ENCODE measurements at regions not wholly inside any gene's neighbourhood (a gene's known extent, or its start where the extent isn't known, plus 50 kb on each side); places are given as distances from the start of the nearest gene placed in this dataset.
"Not testable (repeated sequence)": the region's sequence is repeated elsewhere in the genome, so short reads cannot be mapped to it uniquely, and the experiment has no call there.

DNA sequence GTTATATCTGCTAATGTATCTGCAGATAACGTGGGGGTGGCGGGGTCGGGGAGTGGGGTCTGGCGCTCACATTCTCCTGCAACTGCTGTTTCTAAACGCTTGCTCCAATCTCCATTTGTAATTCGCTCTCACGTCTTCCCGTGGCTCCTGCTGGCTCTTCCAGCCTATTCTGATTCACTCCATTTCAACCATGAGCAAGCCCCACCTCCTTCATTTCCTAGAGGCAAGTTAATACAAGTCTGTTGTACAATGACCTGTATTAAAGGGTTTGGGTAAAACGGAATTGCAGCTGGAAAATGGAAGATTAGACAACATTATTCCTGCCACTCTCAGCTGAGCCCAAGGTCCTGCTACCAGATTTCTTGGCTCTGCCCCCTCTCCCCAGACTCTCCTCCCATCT is 132.3 kb downstream of the CSNK2A3 start:
- DNase-seq, result no peak

DNA sequence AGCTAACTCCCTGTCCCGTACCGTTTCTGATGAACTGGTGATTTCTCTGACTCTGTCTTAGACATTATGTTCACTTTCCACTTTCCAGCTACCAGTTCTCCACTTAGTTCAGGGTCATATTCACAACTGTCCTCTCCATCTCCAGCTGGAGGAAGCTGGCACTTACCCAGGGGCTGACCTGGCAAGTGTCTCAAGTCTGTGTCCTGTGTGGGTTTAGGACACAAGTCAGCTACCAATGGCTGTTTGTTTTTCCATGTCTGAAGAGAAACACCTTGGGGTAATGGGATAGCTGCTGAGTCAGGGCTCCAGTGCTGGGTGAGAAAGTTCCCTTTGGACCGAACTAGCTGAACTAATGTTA is 134.4 kb downstream of the CSNK2A3 start:
- DNase-seq, result no peak

DNA sequence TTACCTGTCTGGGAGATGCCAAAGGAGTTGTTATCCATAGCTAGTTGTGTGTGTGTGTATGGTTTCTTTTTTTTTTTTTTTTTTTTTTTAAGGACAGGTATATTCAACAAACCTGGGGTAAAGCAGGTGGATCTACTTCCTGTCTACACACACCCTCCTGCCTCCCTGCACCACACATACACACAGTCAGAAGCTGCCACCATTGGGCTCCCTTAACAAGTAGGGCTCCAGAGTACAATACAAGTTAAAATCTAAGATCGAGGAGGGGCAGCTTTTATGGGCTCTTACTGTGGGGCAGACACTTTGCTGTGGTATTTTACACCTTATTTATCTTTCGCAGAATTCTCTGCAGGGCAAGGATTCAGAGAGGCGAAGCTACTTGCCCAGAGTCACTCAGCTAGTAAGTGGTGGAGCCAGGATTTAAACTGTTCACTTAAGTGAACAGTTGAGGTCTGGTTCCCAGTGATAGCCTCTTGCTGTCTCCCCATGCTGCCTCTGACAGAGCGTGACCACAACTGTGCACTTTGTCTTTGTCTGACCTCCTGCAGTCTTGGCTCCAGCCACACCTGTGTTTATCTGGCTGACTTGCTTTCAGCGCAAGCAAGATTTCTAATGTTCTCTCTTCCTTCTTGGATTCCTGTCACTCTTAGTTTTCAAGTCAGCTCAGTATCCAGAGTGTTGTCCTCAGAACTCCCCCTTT is 135.0 kb downstream of the CSNK2A3 start:
- DNase-seq, result no peak

DNA sequence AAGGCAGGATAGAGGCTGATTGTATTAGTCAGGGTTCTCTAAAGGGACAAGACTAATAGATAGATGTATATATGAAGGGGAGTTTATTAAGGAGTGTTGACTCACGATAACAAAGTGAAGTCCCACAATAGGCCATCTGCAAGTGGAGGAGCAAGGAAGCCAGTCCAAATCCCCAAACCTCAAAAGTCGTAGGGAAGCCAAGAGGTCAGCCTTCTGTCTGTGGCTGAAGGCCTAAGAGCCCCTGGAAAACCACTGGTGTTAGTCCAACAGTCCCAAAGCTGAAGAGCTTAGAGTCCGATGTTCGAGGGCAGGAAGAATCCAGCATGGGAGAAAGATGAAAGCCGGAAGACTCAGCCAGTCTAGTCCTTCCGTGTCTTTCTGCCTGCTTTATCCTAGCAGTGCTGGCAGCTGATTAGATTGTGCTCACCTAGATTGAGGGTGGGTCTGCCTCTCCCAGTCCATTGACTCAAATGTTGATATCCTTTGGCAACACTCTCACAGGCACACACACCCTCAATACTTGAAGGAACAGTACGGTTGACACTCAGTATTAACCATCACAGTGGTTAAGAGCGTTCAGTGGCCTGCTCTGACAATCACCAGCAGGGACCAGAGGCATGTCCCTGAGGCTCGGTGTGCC is 135.6 kb downstream of the CSNK2A3 start:
- DNase-seq, result no peak

DNA sequence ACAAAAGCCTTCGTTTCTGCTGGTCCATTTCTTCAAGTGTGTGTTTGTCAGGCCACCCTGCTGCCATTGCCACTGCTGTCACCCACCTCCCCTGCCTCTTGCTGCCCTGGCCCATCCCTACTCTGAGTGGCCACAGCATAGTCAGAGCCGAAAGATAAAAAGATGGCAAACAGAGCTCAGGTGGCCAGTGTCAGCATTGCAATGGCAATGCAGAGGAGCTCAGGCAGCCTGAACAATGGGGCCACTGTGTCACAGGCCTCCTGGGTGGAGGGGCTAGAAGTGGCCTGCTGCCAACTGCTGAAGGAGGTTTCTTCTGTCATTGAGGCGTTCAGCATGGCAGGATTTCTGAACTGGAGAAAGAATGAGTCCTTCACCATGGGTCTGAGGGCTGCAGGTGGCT is 137.1 kb downstream of the CSNK2A3 start:
- no peak for DNase-seq

DNA sequence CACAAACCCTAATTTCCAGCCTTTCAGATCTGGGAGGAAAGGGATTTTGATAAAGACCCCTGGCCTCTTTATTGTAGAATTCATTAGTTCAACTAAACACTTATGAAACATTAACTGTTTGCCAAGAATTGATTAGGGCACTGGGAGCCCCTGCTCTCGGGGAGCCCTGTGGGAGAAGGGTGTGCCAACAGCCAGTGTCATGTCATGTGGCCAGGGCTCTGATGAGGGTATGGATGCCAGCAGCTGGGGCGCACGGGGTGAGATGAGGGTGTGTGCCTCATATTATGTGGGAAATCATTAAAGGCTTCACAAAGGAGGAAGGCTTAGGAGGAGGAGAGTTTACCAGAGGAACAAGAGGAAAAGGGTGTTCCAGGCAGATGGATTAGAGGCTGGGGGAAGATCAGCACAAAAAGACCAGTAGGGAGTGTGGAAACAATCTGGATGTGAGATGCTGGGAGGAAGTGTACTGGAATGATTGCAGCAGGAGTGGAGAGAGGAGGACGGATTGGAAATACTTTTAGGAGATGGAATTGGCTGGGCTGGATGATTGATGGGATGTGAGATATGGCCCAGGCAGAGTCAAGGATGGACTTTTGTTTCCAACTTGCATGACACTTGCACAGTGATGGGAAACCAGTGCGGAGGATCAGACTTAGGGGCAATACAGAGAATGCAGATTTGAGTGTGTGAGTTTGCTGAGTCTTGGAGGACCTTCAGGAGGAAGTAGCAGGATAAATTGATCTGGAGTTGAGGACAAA is 137.8 kb downstream of the CSNK2A3 start:
- no peak for DNase-seq

DNA sequence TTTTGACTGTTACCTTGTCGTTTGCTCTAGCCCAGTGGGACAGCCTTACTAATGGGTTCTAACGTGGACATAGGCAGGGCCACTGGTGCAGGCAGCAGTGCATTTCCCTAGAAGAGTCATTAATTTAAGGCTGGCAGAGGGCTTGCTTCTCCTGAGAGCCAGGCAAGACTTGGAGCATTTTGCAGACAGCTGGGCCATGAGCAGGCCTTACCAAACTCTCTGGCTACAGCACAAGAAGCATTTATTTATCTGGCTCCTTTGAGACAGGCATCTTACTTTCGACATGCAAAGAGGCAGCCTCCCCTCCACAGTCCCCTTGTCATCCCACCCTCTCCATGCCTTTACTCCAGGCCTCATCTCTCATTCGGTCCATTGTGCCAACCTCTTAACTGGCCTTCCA is 139.9 kb downstream of the CSNK2A3 start:
- DNase-seq, result no peak

DNA sequence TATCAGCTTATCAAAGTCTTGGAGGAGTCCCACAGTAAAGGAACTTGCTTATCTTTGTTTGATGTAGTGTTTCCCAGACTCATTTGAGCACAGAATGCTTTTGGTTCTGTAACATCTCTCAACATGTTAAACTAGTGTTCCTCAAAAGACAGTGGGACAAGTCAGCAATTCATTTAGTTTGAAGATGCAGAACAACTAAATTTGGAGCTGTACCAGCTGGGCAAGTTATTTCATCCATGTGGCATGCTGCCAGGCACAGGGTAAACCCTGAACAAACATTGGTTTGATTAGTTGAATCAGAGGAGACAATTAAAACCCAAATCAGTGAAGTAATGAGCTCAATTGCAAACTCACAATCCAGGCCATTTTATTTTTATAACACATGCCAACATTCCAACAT is 141.2 kb downstream of the CSNK2A3 start:
- DNase-seq, result no peak

DNA sequence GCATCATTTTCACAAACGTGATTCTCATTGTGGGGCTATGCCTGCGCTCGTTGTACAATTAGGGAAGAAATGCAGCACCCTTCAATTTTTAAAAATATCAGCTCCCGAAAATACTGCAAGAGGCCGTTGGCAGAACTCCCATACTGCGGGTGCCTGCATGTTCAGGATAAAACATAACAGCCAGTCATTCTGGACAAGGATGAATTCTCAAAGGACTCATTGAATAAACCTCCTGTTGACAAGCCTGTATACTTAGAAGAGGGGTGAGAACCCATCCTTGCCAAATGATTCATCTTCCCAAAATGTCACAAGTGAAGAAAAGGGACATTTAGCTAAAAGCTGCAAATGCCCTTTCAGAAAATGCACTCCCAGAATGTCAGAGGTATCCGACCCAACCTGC is 141.9 kb downstream of the CSNK2A3 start:
- DNase-seq, result no peak

DNA sequence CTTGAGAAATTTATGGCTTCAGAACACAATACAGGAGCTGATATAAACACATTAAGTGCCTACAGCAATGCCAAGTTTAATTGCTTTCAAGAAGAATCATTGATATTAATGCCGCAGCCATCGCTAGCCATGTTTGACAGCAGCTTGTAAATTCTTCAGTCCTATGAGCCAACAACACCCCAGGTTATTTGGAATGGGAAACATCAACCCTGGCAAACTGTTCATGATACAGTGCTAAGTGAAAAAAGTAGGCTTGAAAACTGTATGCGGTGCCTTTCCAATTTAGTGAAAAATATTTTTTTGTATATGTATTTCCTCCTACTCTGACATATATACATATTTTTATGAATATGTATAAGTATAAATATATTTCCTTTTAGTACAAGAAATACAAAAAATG is 142.6 kb downstream of the CSNK2A3 start:
- no peak for DNase-seq

DNA sequence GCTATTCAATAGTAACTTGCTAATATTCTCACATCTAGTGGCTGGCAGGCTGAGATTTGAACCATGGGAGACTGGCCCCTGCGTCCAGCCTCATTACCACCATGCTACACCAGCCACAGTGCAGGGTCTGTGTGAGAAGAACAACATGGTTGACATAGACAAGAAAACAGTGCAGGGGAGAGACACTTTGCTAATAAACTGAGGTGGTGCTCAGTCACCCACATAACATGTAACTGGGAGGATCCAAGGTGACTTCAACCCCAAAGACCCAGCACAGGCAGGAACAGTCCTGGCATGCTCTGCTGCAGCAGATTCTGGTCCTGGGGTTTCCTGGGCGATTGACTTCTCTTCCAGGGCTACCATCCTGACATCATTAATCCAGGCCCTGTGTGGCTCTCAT is 143.1 kb downstream of the CSNK2A3 start:
- no peak for DNase-seq

DNA sequence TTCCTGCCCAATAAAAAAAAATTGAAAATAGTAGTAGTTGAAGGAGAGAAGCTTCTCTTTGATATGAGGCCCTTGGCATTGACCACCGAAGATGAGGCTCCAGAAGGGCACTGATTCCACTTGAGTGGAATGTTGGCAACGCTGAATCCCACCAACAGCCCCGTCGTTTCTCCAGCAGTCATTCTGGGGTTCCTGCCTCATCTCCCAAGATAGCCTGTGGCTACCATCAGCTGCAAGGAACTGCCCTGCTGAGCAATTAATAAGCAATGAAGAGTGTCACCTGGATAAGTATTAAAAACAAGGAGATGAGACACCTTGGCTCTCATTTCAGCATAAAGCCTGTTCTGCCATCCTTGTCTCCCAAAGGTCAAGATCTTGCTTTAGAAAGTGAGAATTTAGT is 144.1 kb downstream of the CSNK2A3 start:
- no peak for DNase-seq

DNA sequence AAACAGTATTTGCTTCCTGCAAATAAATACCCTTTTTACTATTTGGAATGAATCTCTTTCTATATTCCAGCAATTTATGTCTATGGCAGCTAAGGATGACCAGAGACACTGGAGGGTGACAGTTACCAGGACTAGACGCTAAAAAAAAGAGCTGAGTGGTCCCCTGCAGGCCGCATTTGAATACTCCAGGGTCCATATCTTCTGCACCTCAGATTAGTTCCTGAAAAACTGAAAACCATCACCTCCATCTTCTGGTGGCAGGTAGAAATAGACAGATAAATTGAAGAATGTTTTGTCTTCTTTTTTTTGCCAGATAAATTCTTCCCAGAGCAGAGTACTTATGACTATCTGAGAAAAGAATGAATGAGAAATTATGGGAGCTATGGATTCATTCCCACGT is 145.6 kb downstream of the CSNK2A3 start:
- DNase-seq, result no peak

DNA sequence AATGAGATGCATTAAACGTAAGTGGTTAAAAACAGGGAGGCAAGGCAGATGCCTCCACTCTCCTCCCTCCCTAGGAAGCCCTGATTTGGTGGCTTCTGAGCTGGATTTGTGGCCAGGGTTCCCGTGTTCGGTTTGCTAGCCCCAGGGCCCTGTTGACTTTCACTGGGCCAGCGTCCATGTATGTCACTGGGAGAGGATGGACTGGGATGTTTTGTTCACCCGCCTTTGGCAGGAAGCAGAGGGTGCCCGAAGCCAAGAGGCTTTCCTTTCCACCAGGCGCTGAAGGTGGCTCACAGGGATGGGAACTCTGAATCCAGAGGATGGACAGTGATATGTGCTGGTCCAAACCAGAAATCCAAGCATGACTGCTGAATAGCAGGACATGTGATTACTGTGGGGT is 146.6 kb downstream of the CSNK2A3 start:
- DNase-seq, result no peak

DNA sequence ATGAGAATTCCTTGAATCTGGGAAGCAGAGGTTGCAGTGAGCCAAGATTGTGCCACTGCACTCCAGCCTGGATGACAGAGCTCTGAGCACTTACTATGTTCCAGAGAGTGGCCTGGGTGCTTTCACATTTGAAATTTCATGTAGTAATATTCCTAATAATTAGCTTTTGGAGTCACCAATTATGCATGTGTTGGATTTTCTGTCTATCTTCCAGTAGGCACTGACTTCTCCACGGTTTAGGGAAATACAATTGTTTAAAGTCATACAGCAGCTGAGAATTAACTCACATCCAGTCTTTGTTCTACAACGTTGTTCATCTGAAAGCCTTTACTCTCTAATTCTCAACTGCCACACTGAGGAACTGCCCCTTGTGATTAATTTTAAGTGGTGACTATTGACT is 150.2 kb downstream of the CSNK2A3 start:
- no peak for DNase-seq

DNA sequence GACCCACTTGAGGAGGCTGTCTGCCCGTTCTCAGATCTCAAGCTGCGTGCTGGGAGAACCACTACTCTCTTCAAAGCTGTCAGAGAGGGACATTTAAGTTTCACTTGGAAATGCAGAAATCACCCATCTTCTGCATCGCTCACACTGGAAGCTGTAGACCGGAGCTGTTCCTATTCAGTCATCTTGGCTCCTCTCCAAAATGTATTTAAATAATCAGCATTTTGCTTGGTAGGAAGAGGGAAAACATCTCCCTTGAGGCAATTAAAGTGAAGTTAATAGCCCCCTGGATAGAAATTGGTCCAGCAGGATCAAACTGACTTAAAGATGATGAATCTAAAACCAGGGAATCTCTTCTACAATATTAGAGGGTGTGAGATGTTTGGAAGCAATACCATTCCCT is 151.7 kb downstream of the CSNK2A3 start:
- DNase-seq, result not testable (repeated sequence)

DNA sequence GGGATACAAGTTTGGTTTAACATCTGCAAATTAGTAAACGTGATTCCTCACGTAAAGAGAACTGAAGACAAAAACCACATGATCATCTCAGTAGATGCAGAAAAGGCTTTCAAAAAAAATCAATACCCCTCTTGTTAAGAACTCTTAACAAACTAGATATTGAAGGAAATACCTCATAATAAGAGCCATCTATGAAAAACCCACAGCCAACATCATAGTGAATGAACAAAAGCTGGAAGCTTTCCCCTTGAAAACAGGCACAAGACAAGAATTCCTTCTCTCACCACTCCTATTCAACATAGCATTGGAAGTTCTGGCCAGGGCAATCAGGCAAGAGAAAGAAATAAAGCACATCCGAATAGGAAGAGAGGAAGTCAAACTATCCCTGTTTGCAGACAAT is 160.5 kb downstream of the CSNK2A3 start:
- no peak for DNase-seq

DNA sequence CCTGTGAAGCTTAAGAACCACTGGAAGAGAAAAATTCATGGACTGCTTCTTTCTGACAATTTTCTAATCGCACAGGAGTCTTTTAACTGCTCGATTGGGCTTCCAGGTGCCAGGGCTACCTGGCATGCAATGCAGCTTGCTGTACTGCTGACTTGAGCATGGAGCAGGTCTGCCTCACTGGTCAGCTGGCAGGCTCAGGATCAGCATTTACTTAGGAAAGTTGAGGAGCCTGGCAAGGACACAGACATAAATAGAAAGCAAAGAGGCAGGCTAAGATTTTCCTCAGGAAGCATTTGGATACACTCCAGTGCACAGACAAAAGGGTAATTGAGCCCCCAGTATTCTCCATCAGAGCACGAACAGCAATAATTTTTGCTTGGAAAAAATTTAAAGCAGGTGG is 163.5 kb downstream of the CSNK2A3 start:
- no peak for DNase-seq

DNA sequence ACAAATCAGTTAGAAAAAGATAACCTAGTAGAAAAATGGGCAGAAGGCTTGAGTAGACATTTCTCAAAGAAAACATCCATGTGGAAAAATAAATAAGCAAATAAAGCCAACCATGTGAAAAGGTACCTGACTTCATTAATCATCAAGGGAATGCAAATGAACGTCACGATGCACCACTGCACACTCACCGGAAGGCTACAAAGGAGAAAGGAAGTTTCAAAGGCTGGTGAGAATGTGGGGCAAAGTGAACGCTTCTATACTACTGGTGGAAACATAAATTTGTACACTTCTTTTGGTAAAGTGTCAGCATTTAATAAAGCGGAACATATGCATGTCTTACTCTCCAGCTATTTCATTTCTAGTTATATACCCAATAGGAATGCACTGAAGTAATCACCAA is 166.8 kb downstream of the CSNK2A3 start:
- DNase-seq, result peak; percentile 43

DNA sequence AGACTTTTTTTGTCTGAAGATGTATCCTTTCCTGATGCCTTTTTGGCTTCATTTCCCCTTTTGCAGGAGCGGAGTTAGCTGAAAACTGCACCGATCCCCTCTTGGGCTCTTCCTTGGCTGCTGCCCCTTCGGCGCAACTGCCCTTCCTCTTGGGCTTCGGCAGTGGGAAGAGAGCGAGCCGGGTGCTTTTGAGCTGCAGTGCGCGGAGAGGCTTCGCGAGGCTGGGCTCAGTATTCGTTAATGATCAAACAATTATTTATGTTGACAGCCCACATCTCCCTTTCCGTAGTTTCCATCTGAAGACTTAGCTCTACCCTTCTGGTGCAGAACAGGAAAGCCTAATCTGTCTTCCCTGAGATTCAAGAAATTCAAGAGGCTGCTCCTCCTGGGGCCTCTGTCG is 170.8 kb downstream of the CSNK2A3 start:
- no peak for DNase-seq

DNA sequence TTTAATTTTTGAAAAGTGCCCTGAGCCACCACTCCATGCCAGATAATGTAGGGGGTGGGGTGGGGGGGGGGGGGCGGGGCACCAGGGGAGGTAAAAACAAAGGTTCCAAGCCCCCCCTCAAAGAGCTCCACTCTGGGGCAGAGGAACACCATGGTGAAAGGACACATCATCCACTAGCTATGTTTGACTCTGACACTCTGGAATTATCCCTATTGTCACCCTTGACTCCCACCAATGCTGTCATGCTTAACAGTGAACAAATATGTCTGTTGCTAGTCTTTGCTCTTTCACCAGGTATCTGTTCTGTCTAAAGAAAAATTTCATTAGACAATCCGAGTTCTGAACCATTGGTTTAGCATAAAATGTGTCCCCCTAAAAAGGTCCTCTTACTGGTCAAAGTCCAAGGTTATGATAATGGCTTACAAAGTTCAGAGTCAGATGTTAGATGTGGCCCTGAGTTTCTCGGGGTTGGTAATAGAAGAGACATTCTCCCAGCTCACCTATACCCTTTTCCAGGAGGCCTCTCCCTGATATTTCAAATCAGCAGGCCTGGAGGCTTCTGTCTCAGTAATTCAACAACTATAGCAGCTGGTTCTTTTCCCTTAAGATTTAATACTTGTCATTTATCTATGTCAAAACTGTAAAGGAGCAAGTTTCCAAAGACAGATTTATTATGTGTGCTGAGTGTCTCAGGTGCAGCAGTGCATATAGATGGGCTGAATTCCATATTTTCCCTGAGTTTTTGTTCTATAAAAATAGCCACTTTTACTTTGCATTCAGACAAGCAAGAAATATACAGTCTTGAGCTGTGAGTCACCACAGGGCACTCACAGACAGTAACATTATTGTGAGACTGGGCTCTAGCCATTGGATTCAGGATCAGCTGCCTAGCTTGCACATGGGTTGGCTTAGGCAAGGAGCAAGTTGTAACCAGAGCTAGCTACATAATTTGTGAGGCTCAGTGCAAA is 174.1 kb downstream of the CSNK2A3 start:
- peak; percentile 42 for DNase-seq

DNA sequence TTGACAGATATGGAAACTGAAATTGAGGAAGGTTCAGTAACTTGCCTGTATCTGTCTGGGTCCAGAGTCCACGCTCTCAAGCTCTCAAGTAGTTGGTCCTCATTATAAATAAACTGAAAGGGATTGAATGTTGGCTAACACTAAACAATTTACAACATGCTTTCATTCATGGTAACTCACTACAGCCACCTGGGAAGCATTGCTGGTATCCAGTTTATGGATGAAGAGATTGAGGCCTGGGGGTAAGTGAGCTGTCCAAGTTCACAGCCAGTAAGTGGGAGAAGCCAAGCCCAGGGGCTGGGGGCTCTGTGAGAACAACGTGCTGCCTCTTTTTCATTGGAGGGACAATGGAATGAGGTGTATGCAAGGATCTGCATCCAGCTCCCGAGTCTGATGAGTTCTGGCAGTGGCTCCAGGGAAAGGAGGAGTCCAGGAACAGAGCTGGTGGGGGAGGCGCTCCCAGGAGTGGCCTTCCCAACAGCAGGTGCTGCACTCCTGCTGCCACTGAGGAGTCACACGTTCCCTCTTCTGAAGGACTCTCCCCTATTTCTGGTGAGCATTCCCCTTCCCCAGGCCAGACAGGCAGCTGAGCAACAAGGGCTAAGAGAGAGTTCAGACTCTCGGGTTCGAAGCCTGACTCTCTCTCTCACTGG is 175.8 kb downstream of the CSNK2A3 start:
- DNase-seq, result no peak
